Fibroblast of skin of right biceps (primary cell): ENCODE measurements at regions not wholly inside any gene's neighbourhood (a gene's known extent, or its start where the extent isn't known, plus 50 kb on each side); places are given as distances from the start of the nearest gene placed in this dataset.

Experiments
- DNase-seq: peaks from one replicate; pipeline ENCODE4 v3.0.0-alpha.2; 2013

- DNase-seq: peak; percentile 89
Observed at GRCh38 chr6:21999012-21999528, 297.8 kb downstream of the PRL start.

GRCh38 chr6:21999741-22000140 lies 297.1 kb downstream of the PRL start:
- no peak for DNase-seq

- DNase-seq: peak; percentile 25
Observed at GRCh38 chr6:22001396-22002027, 295.3 kb downstream of the PRL start.

- DNase-seq: peak; percentile 72
Observed at GRCh38 chr6:22003287-22003686, 293.5 kb downstream of the PRL start.

GRCh38 chr6:22006795-22007194 lies 290.0 kb downstream of the PRL start:
- no peak for DNase-seq

GRCh38 chr6:22007469-22007868 lies 289.4 kb downstream of the PRL start:
- DNase-seq: no peak

- DNase-seq: peak; percentile 51
Observed at GRCh38 chr6:22008248-22008836, 288.5 kb downstream of the PRL start.

- DNase-seq: no peak
Observed at GRCh38 chr6:22010102-22010501, 286.7 kb downstream of the PRL start.

GRCh38 chr6:22015216-22015615 lies 281.6 kb downstream of the PRL start:
- no peak for DNase-seq

GRCh38 chr6:22015944-22016343 lies 280.9 kb downstream of the PRL start:
- no peak for DNase-seq

GRCh38 chr6:22017272-22017671 lies 279.6 kb downstream of the PRL start:
- DNase-seq: no peak

GRCh38 chr6:22017766-22018165 lies 279.1 kb downstream of the PRL start:
- DNase-seq: no peak

GRCh38 chr6:22019857-22020256 lies 277.0 kb downstream of the PRL start:
- no peak for DNase-seq

GRCh38 chr6:22020299-22021003 lies 276.4 kb downstream of the PRL start:
- no peak for DNase-seq

GRCh38 chr6:22021966-22022365 lies 274.9 kb downstream of the PRL start:
- no peak for DNase-seq

- DNase-seq: no peak
Observed at GRCh38 chr6:22023937-22024336, 272.9 kb downstream of the PRL start.

- DNase-seq: peak; percentile 38
Observed at GRCh38 chr6:22024973-22025467, 271.8 kb downstream of the PRL start.

- peak; percentile 91 for DNase-seq
Observed at GRCh38 chr6:22025468-22026163, 271.2 kb downstream of the PRL start.

GRCh38 chr6:22026164-22026678 lies 270.6 kb downstream of the PRL start:
- DNase-seq: no peak

GRCh38 chr6:22027040-22027725 lies 269.7 kb downstream of the PRL start:
- no peak for DNase-seq

- no peak for DNase-seq
Observed at GRCh38 chr6:22028403-22029090, 268.3 kb downstream of the PRL start.

GRCh38 chr6:22029171-22029570 lies 267.7 kb downstream of the PRL start:
- peak; percentile 52 for DNase-seq
